Mesothelial cell of epicardium (in vitro differentiated cells): ENCODE measurements at regions not wholly inside any gene's neighbourhood (a gene's known extent, or its start where the extent isn't known, plus 50 kb on each side); places are given as distances from the start of the nearest gene placed in this dataset.
A peak's percentile ranks its signal among the peaks of the same experiment; 100 is the strongest.

ENCODE experiments used
- DNase-seq, 2 experiments: peaks; one replicate each; pipeline ENCODE4 v3.0.0; 2021; ENCODE audit warnings: low spot score in 2 of 2; ENCODE audit not compliant: unreplicated experiment in 2 of 2
- H3K27ac Mint-ChIP-seq: 2 replicates; pipeline ENCODE4 v1.8.0; 2021; ENCODE audit warnings: mixed read lengths
- H3K27me3 Mint-ChIP-seq: 2 replicates; pipeline ENCODE4 v1.8.0; 2021; ENCODE audit warnings: low read depth, mixed read lengths
- H3K36me3 Mint-ChIP-seq: 2 replicates; pipeline ENCODE4 v1.8.0; 2021; ENCODE audit warnings: mixed read lengths
- H3K4me1 Mint-ChIP-seq: 2 replicates; pipeline ENCODE4 v1.8.0; 2021; ENCODE audit warnings: mixed read lengths
- H3K4me3 Mint-ChIP-seq: 2 replicates; pipeline ENCODE4 v1.8.0; 2021; ENCODE audit warnings: mild to moderate bottlenecking, moderate library complexity, mixed read lengths
- H3K9me3 Mint-ChIP-seq: 2 replicates; pipeline ENCODE4 v1.8.0; 2021; ENCODE audit warnings: mixed read lengths
- TF ChIP-seq, protein P1 (sequence below): fragments of 200-600 bp; sonication (generic); IDR thresholded peaks from one replicate; pipeline ENCODE4 v1.5.0; 2021; ENCODE audit warnings: antibody characterized with exemption; ENCODE audit not compliant: unreplicated experiment

DNA sequence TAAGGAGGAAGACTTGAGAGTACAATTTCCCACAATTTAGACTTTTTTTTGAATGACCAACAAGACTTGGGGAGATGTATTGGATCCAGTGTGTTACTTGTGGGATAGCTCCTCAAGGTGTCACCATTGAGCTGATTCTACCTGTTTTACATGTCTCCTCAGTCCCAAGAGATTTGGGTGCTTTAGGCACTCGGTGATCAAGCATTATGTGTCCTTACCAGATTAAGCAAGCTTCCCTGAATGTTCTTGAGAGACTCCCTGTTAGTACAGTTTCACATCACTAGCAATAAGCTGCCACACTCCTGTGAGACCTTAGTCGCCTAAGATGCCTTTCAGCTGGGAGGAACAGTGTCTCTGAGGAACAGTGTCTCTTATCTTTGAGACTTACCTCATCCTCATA is 384.3 kb upstream of the SYT4 start:
- H3K27me3 Mint-ChIP-seq, result no peaks in the 10 kb centered on the region
- no peaks in the 10 kb centered on the region for H3K9me3 Mint-ChIP-seq
- no peak overlapping the region for H3K27ac Mint-ChIP-seq
- no peak overlapping the region for H3K4me3 Mint-ChIP-seq
- no peaks in the 10 kb centered on the region for H3K36me3 Mint-ChIP-seq
- TF ChIP-seq, protein P1, sequence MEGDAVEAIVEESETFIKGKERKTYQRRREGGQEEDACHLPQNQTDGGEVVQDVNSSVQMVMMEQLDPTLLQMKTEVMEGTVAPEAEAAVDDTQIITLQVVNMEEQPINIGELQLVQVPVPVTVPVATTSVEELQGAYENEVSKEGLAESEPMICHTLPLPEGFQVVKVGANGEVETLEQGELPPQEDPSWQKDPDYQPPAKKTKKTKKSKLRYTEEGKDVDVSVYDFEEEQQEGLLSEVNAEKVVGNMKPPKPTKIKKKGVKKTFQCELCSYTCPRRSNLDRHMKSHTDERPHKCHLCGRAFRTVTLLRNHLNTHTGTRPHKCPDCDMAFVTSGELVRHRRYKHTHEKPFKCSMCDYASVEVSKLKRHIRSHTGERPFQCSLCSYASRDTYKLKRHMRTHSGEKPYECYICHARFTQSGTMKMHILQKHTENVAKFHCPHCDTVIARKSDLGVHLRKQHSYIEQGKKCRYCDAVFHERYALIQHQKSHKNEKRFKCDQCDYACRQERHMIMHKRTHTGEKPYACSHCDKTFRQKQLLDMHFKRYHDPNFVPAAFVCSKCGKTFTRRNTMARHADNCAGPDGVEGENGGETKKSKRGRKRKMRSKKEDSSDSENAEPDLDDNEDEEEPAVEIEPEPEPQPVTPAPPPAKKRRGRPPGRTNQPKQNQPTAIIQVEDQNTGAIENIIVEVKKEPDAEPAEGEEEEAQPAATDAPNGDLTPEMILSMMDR, result no peak
- H3K4me1 Mint-ChIP-seq, result peaks cover 19% of the 10 kb centered on the region
- no peak for DNase-seq

DNA sequence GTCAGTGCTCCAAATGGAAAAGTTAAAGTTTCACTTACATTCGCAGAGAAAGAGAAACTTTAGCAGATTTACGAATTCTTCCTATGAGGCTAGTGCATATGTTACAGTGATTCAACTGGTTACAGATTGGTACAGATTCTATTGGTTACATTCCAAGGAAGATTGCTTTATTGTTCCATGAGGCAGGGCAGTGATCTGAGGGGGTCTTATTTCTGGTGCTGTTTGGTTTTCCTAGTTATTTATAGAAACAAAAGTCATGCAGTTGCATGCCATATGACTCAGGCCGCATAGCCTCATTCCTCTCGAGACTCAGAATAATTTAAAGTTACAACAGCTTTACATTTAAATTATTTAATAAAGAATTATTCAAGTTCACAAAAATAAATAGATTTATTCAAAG is 385.4 kb upstream of the SYT4 start:
- Mint-ChIP-seq H3K4me3 (no peak overlapping the region), H3K4me1 (peaks cover 19% of the 10 kb centered on the region), H3K9me3 (no peaks in the 10 kb centered on the region), H3K36me3 (no peaks in the 10 kb centered on the region), H3K27ac (no peak overlapping the region), H3K27me3 (no peaks in the 10 kb centered on the region)
- TF ChIP-seq, protein P1, result no peak
- DNase-seq, result no peak

DNA sequence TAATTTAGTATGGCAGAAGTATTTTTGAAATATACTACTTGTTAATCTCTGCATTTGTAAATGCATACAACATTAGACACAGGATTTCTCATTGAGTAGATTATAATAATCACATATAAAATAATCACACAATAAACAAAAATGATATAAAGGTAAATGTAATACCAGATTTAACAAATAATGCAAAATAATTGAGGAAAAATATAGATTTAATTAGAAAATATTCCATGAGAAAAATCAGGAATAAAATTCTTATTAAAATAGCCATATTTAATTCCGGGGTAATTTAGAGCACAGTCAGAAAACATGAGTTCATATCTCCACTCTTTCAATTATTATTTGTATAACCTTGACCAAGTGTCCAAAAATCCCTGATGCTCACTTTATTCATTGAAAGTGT is 385.9 kb upstream of the SYT4 start:
- Mint-ChIP-seq H3K36me3 (no peaks in the 10 kb centered on the region), H3K4me3 (no peak overlapping the region), H3K9me3 (no peaks in the 10 kb centered on the region), H3K27me3 (no peaks in the 10 kb centered on the region), H3K27ac (no peak overlapping the region), H3K4me1 (peaks cover 19% of the 10 kb centered on the region)
- TF ChIP-seq, protein P1, result no peak
- no peak for DNase-seq

DNA sequence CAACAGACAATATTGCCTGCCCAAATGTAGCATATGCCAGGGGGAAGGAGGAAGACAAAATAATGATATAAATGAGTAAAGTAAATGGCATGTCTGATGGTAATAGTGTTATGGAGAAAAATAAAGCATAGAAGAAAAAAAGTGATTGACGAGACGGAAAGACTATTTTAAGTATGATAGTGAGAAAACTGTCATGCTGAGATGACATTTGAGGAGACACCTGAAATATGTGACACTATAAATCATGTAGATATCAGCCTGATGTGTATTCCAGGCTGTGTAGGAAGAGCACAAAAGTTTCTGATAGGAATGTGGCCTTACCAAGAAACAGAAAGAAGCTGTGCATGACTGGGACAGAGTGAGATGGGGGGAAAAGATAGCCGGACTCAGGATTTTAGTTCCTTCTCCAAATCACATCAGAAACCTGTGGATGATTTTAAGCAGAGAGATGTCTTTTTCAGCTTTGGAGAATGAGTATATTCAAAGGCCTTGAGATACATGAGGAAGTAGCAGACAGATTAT is 387.3 kb upstream of the SYT4 start:
- no peaks in the 10 kb centered on the region for H3K36me3 Mint-ChIP-seq
- no peak overlapping the region for H3K4me3 Mint-ChIP-seq
- no peak for DNase-seq
- peak overlapping the region; percentile 3 for H3K27ac Mint-ChIP-seq
- no peaks in the 10 kb centered on the region for H3K9me3 Mint-ChIP-seq
- H3K4me1 Mint-ChIP-seq, result peaks cover 19% of the 10 kb centered on the region
- no peaks in the 10 kb centered on the region for H3K27me3 Mint-ChIP-seq
- TF ChIP-seq, protein P1, result no peak

DNA sequence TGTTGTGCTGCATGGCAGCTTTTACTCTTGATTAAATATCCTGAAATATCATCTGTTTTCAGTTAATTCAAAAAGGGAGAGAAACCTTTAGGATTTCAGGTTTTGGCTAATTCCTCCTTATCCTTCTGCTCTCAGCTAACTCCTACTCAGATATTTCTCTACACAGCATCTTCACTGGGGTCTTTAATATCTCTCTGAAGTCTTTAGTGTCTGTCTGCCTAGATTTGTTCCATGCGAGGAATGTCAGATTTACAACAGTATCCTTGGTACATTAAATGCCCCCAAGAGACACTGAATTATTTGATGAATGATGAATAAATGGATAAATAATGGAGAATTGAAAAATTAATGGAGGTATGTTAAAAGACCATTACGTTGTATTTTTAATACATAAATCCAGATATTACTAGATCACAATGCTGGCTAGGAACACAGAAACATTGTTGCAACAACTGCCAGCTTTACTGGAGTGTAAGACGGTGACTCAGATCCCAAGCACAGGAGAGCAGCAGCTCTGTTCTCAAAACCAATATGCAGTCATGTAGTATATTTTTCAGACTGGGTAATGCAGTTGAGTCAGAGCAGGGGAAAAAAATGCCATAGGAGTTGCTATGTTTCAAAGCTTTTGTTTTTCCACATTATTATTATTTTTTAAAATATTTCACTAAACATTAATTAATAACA is 388.0 kb upstream of the SYT4 start:
- Mint-ChIP-seq H3K27me3 (no peaks in the 10 kb centered on the region), H3K36me3 (no peaks in the 10 kb centered on the region), H3K4me1 (peaks cover 19% of the 10 kb centered on the region), H3K4me3 (no peak overlapping the region), H3K27ac (peak overlapping the region; percentile 7), H3K9me3 (no peaks in the 10 kb centered on the region)
- DNase-seq, result no peak
- TF ChIP-seq, protein P1, result no peak
